SK-N-SH treated with all-trans-retinoic acid at 6 μM for 48 hours (cell line): ENCODE measurements at regions not wholly inside any gene's neighbourhood (a gene's known extent, or its start where the extent isn't known, plus 50 kb on each side); places are given as distances from the start of the nearest gene placed in this dataset.

Experiments used
- ARNTL ChIP-seq: fragments of 450-650 bp; formaldehyde crosslinking; IDR thresholded peaks from 2 replicates; pipeline ENCODE4 v1.5.0; 2020; ENCODE audit warnings: low read depth, mild to moderate bottlenecking, moderate library complexity, borderline replicate concordance
- CSDC2 ChIP-seq: fragments of 250-450 bp; sonication (Bioruptor Pico); IDR thresholded peaks from 2 replicates; pipeline ENCODE4 v1.5.0; 2020; ENCODE audit warnings: mild to moderate bottlenecking, moderate library complexity
- ESRRG ChIP-seq: fragments of 250-450 bp; sonication (Bioruptor Pico); IDR thresholded peaks from 2 replicates; pipeline ENCODE4 v1.6.1; 2021; ENCODE audit warnings: mild to moderate bottlenecking
- GLIS3 ChIP-seq: fragments of 250-450 bp; sonication (Bioruptor Pico); IDR thresholded peaks from 2 replicates; pipeline ENCODE4 v1.5.0; 2020; ENCODE audit warnings: mild to moderate bottlenecking, moderate library complexity
- PPARA ChIP-seq: fragments of 250-450 bp; sonication (Bioruptor Pico); IDR thresholded peaks from 2 replicates; pipeline ENCODE4 v1.5.0; 2020; ENCODE audit warnings: mild to moderate bottlenecking, borderline replicate concordance
- RARB ChIP-seq: fragments of 250-450 bp; sonication (Bioruptor Pico); IDR thresholded peaks from 2 replicates; pipeline ENCODE4 v1.8.0; 2021; ENCODE audit warnings: mild to moderate bottlenecking, moderate library complexity
- TOX ChIP-seq: fragments of 250-450 bp; sonication (Bioruptor Pico); IDR thresholded peaks from 2 replicates; pipeline ENCODE4 v1.8.0; 2021; ENCODE audit warnings: mild to moderate bottlenecking, moderate library complexity, borderline replicate concordance
- ZC3H10 ChIP-seq: fragments of 250-450 bp; sonication (Bioruptor Pico); IDR thresholded peaks from 2 replicates; pipeline ENCODE4 v1.5.1; 2021; ENCODE audit warnings: mild to moderate bottlenecking, moderate library complexity
- ZFP3 ChIP-seq: fragments of 250-450 bp; sonication (Bioruptor Pico); IDR thresholded peaks from 2 replicates; pipeline ENCODE4 v1.5.0; 2020; ENCODE audit warnings: mild to moderate bottlenecking, moderate library complexity
- ZFP30 ChIP-seq: fragments of 450-650 bp; formaldehyde crosslinking; IDR thresholded peaks from 2 replicates; pipeline ENCODE4 v1.5.0; 2022; ENCODE audit warnings: mild to moderate bottlenecking, moderate library complexity
- ZNF8 ChIP-seq: fragments of 450-650 bp; formaldehyde crosslinking; IDR thresholded peaks from 2 replicates; pipeline ENCODE4 v1.5.0; 2020; ENCODE audit warnings: mild to moderate bottlenecking, moderate library complexity
- TF ChIP-seq, protein P1 (sequence below): fragments of 250-450 bp; sonication (Bioruptor Pico); IDR thresholded peaks from 2 replicates; pipeline ENCODE4 v1.5.1; 2021; ENCODE audit warnings: mild to moderate bottlenecking, moderate library complexity
- TF ChIP-seq, protein P2 (sequence below): fragments of 250-450 bp; sonication (Bioruptor Pico); IDR thresholded peaks from 2 replicates; pipeline ENCODE4 v1.8.0; 2021; ENCODE audit warnings: low read depth, mild to moderate bottlenecking, moderate library complexity, borderline replicate concordance
- TF ChIP-seq, protein P3 (sequence below): fragments of 250-450 bp; sonication (Bioruptor Pico); IDR thresholded peaks from 2 replicates; pipeline ENCODE4 v1.8.0; 2020; ENCODE audit warnings: mild to moderate bottlenecking, moderate library complexity, borderline replicate concordance

DNA sequence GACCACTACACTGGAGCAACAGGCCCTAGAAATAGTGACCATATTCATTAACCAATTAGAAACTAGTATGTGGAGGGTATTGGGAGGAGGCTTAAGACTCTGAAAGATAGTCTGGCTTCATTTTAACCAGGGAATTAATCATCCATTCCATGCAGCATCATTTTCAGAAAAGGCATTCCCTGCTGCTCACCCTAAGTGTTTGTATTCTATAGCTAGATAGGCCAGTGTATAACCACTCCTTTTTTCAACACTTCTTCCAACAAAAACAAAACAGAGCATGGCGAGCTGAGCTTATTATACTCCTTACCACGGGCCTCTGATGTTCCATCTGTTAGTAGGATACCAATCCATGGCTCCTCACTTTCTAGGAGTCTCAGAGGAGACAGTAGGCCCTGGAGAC is 112.0 kb upstream of the PKDCC start:
- TF ChIP-seq ESRRG (CRISPR knock-in tag) (no peak), ZFP30 (CRISPR knock-in tag) (no peak), TOX (CRISPR knock-in tag) (no peak), RARB (CRISPR knock-in tag) (no peak), GLIS3 (CRISPR knock-in tag) (no peak), CSDC2 (CRISPR knock-in tag) (no peak), ZNF8 (CRISPR knock-in tag) (no peak), ZC3H10 (CRISPR knock-in tag) (no peak), ARNTL (no peak), ZFP3 (CRISPR knock-in tag) (no peak), PPARA (no peak)
- TF ChIP-seq, protein P1, sequence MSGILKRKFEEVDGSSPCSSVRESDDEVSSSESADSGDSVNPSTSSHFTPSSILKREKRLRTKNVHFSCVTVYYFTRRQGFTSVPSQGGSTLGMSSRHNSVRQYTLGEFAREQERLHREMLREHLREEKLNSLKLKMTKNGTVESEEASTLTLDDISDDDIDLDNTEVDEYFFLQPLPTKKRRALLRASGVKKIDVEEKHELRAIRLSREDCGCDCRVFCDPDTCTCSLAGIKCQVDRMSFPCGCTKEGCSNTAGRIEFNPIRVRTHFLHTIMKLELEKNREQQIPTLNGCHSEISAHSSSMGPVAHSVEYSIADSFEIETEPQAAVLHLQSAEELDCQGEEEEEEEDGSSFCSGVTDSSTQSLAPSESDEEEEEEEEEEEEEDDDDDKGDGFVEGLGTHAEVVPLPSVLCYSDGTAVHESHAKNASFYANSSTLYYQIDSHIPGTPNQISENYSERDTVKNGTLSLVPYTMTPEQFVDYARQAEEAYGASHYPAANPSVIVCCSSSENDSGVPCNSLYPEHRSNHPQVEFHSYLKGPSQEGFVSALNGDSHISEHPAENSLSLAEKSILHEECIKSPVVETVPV (CRISPR knock-in tag), result no peak
- TF ChIP-seq, protein P2, sequence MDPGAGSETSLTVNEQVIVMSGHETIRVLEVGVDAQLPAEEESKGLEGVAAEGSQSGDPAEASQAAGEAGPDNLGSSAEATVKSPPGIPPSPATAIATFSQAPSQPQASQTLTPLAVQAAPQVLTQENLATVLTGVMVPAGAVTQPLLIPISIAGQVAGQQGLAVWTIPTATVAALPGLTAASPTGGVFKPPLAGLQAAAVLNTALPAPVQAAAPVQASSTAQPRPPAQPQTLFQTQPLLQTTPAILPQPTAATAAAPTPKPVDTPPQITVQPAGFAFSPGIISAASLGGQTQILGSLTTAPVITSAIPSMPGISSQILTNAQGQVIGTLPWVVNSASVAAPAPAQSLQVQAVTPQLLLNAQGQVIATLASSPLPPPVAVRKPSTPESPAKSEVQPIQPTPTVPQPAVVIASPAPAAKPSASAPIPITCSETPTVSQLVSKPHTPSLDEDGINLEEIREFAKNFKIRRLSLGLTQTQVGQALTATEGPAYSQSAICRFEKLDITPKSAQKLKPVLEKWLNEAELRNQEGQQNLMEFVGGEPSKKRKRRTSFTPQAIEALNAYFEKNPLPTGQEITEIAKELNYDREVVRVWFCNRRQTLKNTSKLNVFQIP (CRISPR knock-in tag), result no peak
- TF ChIP-seq, protein P3, sequence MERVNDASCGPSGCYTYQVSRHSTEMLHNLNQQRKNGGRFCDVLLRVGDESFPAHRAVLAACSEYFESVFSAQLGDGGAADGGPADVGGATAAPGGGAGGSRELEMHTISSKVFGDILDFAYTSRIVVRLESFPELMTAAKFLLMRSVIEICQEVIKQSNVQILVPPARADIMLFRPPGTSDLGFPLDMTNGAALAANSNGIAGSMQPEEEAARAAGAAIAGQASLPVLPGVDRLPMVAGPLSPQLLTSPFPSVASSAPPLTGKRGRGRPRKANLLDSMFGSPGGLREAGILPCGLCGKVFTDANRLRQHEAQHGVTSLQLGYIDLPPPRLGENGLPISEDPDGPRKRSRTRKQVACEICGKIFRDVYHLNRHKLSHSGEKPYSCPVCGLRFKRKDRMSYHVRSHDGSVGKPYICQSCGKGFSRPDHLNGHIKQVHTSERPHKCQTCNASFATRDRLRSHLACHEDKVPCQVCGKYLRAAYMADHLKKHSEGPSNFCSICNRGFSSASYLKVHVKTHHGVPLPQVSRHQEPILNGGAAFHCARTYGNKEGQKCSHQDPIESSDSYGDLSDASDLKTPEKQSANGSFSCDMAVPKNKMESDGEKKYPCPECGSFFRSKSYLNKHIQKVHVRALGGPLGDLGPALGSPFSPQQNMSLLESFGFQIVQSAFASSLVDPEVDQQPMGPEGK (CRISPR knock-in tag), result no peak
